DND-41 (cell line): ENCODE measurements at regions not wholly inside any gene's neighbourhood (a gene's known extent, or its start where the extent isn't known, plus 50 kb on each side); places are given as distances from the start of the nearest gene placed in this dataset.

Experiments
- ATAC-seq: fragments of 200-7000 bp; cut with Tn5 transposase; 3 replicates; pipeline ENCODE4 v1.9.1; 2021; ENCODE audit warnings: low read depth; ENCODE audit not compliant: insufficient read depth
- DNase-seq: peaks from one replicate; pipeline ENCODE4 v3.0.0-alpha.2; 2020
- H2AFZ ChIP-seq: 2 replicates; pipeline ENCODE4 v1.6.0; 2012; ENCODE audit warnings: low read depth, low read length
- H3K27ac ChIP-seq: 2 replicates; pipeline ENCODE4 v1.5.1; 2012; ENCODE audit warnings: low read length, inconsistent platforms
- H3K27me3 ChIP-seq: fragments of 200-600 bp; sonication (generic); 2 replicates; pipeline ENCODE4 v1.6.0; 2012; ENCODE audit warnings: low read length, mild to moderate bottlenecking, inconsistent platforms; ENCODE audit not compliant: insufficient read depth, poor library complexity
- H3K36me3 ChIP-seq: 2 replicates; pipeline ENCODE4 v1.5.1; 2012; ENCODE audit warnings: low read length, inconsistent platforms; ENCODE audit not compliant: insufficient read depth
- H3K4me1 ChIP-seq: 2 replicates; pipeline ENCODE4 v1.5.1; 2012; ENCODE audit warnings: mild to moderate bottlenecking, low read length; ENCODE audit not compliant: insufficient read depth
- H3K4me2 ChIP-seq: 2 replicates; pipeline ENCODE4 v1.6.0; 2012; ENCODE audit warnings: mild to moderate bottlenecking, moderate library complexity, low read length, inconsistent platforms; ENCODE audit not compliant: insufficient read depth
- H3K4me3 ChIP-seq, 2 experiments: fragments of 200-600 bp in 1 of 2; shearing (Covaris generic) in 1 of 2; 2 replicates each; pipeline ENCODE4 v1.5.1; 2012 to 2016; ENCODE audit warnings: inconsistent platforms in 2 of 2, low read length in 2 of 2, mild to moderate bottlenecking in 2 of 2, low read depth in 1 of 2, moderate library complexity in 1 of 2
- H3K79me2 ChIP-seq: 2 replicates; pipeline ENCODE4 v1.6.0; 2012; ENCODE audit warnings: low read length, inconsistent platforms; ENCODE audit not compliant: insufficient read depth
- H3K9ac ChIP-seq: 2 replicates; pipeline ENCODE4 v1.6.0; 2012; ENCODE audit warnings: low read depth, mild to moderate bottlenecking, inconsistent platforms, low read length, moderate library complexity
- H3K9me3 ChIP-seq: 2 replicates; pipeline ENCODE4 v1.5.1; 2012; ENCODE audit warnings: low read length, moderate library complexity, mild to moderate bottlenecking, inconsistent platforms; ENCODE audit not compliant: insufficient read depth, severe bottlenecking
- H4K20me1 ChIP-seq: 2 replicates; pipeline ENCODE4 v1.6.0; 2012; ENCODE audit warnings: low read length; ENCODE audit not compliant: insufficient read depth
- CTCF ChIP-seq: IDR thresholded peaks from 2 replicates; pipeline ENCODE4 v1.5.1; 2012; ENCODE audit warnings: borderline replicate concordance, low read length, moderate library complexity, mild to moderate bottlenecking; ENCODE audit not compliant: poor library complexity, severe bottlenecking; ENCODE audit errors: extremely low read depth
- EZH2 ChIP-seq: IDR thresholded peaks from 3 replicates; pipeline ENCODE4 v1.6.1; 2012; ENCODE audit warnings: borderline replicate concordance, low read depth, mild to moderate bottlenecking, moderate library complexity, low read length, inconsistent platforms; ENCODE audit not compliant: severe bottlenecking

GRCh38 chr1:2906620-2907019 lies 105.1 kb upstream of the TTC34 start:
- Histone ChIP-seq H3K4me2 (no peak overlapping the region), H3K27me3 (no peaks in the 10 kb centered on the region), H3K9me3 (no peaks in the 10 kb centered on the region), H3K36me3 (no peaks in the 10 kb centered on the region), H4K20me1 (no peaks in the 10 kb centered on the region; the same call in 1 of the 2 replicates), H3K27ac (no peak overlapping the region), H3K9ac (no peak overlapping the region), H3K4me1 (no peaks in the 10 kb centered on the region), H2AFZ (no peak overlapping the region), H3K4me3 (no peak overlapping the region), H3K79me2 (no peaks in the 10 kb centered on the region)
- no peak for ATAC-seq
- DNase-seq: no peak
- no peak for TF ChIP-seq EZH2
- TF ChIP-seq CTCF: no peak

DNA sequence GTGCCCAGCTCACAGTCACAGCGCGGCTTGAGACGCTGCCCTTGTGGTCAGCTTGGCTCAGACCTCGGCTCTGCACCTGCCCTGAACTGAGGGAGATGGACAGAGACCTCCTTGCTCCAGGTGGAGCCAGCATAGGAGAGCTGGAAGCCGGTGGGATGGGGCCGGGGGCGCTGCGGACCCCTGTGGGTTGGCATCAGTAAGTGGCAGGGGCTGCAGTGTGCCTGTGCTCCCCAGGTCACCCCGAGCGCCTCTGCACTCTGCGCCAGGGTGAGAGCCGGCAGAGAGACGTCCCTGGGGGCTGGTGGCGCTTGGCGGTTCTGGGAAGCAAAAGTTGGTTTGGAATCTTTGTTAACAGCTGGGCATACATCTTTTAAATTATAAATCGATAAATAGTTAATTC lies 105.6 kb upstream of the TTC34 start:
- Histone ChIP-seq H2AFZ (no peak overlapping the region), H3K79me2 (no peaks in the 10 kb centered on the region), H3K9me3 (no peaks in the 10 kb centered on the region), H3K4me1 (no peaks in the 10 kb centered on the region), H3K9ac (no peak overlapping the region), H3K27ac (no peak overlapping the region), H4K20me1 (no peaks in the 10 kb centered on the region; the same call in 1 of the 2 replicates), H3K4me3 (no peak overlapping the region), H3K4me2 (no peak overlapping the region), H3K36me3 (no peaks in the 10 kb centered on the region), H3K27me3 (no peaks in the 10 kb centered on the region)
- ATAC-seq (no peak), DNase-seq (no peak)
- TF ChIP-seq CTCF (no peak), EZH2 (no peak)

DNA sequence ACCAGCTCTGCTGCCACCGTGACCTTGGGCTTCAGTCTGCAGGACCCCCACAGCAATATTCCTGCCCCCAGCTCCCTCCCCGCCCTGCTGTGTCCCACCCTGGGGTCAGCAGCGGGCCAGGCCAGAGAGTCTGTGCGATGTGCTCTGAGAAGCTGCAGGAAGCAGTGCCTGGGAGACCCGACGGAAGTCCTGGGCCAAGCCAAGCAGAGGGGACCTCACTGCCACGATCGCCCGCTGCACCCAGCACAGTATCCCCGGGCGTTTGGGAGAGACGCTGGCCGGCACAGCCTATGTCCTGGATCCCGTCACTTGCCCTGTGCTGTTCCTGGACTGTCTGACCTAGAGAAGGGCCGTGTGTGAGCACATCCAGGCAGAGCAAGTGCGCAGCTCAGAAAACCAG lies 106.6 kb upstream of the TTC34 start:
- ATAC-seq: no peak
- TF ChIP-seq EZH2: no peak
- no peak for TF ChIP-seq CTCF
- H3K9me3 ChIP-seq: no peaks in the 10 kb centered on the region

DNA sequence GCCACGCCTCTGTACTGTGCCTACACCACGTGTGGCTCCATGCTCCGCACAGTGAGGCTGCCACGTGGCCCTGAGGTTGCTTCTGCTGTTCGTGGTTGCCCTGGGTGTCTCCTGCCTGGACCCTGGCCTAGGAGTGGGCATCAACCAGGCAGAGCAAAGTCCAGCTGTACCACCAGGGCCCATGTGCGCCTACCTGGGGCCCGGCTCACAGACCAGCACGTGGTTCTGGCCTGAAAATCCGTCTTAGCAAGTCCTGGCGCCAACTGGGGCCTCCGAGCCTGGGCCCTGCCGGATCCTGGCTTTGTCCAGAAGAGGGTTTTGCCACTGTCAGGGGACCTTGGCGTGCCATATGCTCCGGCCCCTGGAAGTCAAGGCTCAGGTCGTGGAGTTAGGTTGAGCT lies 107.1 kb upstream of the TTC34 start:
- no peak for DNase-seq
- Histone ChIP-seq H3K4me1 (no peaks in the 10 kb centered on the region), H4K20me1 (no peaks in the 10 kb centered on the region; the same call in 1 of the 2 replicates), H3K9ac (no peak overlapping the region), H3K9me3 (no peaks in the 10 kb centered on the region), H2AFZ (no peak overlapping the region), H3K79me2 (no peaks in the 10 kb centered on the region), H3K27me3 (no peaks in the 10 kb centered on the region), H3K4me2 (no peak overlapping the region), H3K4me3 (no peak overlapping the region), H3K36me3 (no peaks in the 10 kb centered on the region), H3K27ac (no peak overlapping the region)
- ATAC-seq: no peak
- TF ChIP-seq CTCF (no peak), EZH2 (no peak)

More for the DNA sequence above, 106.6 kb upstream of the TTC34 start:
- no peaks in the 10 kb centered on the region for H3K4me1 ChIP-seq
- H3K36me3 ChIP-seq: no peaks in the 10 kb centered on the region
- H3K27ac ChIP-seq: no peak overlapping the region
- H3K9ac ChIP-seq: no peak overlapping the region
- H3K79me2 ChIP-seq: no peaks in the 10 kb centered on the region
- H3K4me3 ChIP-seq: no peak overlapping the region
- H3K4me2 ChIP-seq: no peak overlapping the region
- H2AFZ ChIP-seq: no peak overlapping the region
- DNase-seq: no peak
- no peaks in the 10 kb centered on the region for H3K27me3 ChIP-seq
- H4K20me1 ChIP-seq: no peaks in the 10 kb centered on the region; the same call in 1 of the 2 replicates
